Tibial nerve (tissue), 3 donors: ENCODE measurements at regions not wholly inside any gene's neighbourhood (a gene's known extent, or its start where the extent isn't known, plus 50 kb on each side); places are given as distances from the start of the nearest gene placed in this dataset.

Source experiments
- POLR2A ChIP-seq, 2 donors: fragments of 450-650 bp; IDR thresholded peaks; one replicate each; pipeline ENCODE4 v1.6.1; 2017; ENCODE audit warnings: antibody characterized with exemption in 2 of 2, mild to moderate bottlenecking in 2 of 2, moderate library complexity in 2 of 2
- TF ChIP-seq, protein P1 (sequence below), 5 experiments: fragments of 200-600 bp in 3 of 5; fragments of 450-650 bp in 2 of 5; sonication (generic) in 3 of 5; IDR thresholded peaks; one replicate each; pipeline ENCODE4 v1.5.1; 2016 to 2019; ENCODE audit warnings: antibody characterized with exemption in 5 of 5, mild to moderate bottlenecking in 3 of 5, moderate library complexity in 2 of 5

DNA sequence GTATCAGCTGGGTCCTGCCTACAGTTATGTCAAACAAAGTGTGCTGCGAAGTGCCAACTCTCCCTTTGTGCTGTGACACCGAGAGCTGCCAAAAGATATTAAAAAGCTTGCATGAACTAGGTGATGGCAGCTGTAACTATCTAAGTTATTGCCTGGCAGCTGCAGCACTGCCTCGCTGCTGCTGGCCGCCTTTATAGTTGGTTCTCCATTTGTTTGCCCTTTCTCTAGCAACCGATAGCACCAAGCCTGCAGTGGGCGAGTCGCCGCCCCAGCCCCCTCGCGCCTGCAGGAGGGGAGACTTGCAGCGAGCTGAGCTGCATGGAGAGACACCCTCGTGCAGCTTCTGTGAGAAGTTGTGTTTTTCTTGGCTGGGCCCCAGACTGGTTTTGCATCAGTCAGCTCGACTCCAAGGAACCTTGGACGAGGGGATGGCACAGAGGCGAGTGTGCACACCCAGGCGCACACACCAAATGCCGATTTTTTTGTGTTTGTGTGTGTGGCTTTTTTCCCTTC is 330.6 kb downstream of the RPS6KC1 start:
- TF ChIP-seq, protein P1, sequence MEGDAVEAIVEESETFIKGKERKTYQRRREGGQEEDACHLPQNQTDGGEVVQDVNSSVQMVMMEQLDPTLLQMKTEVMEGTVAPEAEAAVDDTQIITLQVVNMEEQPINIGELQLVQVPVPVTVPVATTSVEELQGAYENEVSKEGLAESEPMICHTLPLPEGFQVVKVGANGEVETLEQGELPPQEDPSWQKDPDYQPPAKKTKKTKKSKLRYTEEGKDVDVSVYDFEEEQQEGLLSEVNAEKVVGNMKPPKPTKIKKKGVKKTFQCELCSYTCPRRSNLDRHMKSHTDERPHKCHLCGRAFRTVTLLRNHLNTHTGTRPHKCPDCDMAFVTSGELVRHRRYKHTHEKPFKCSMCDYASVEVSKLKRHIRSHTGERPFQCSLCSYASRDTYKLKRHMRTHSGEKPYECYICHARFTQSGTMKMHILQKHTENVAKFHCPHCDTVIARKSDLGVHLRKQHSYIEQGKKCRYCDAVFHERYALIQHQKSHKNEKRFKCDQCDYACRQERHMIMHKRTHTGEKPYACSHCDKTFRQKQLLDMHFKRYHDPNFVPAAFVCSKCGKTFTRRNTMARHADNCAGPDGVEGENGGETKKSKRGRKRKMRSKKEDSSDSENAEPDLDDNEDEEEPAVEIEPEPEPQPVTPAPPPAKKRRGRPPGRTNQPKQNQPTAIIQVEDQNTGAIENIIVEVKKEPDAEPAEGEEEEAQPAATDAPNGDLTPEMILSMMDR (IDR thresholded peaks at IDR 0.05) = no peak
- TF ChIP-seq POLR2A (IDR thresholded peaks at IDR 0.05) = no peak
